WTC11 (cell line): ENCODE measurements at regions not wholly inside any gene's neighbourhood (a gene's known extent, or its start where the extent isn't known, plus 50 kb on each side); places are given as distances from the start of the nearest gene placed in this dataset.

Experiments
- ATAC-seq: fragments of 200-7000 bp; cut with Tn5 transposase; 2 replicates; pipeline ENCODE4 v1.10.0; 2021; ENCODE audit warnings: mild to moderate bottlenecking, moderate library complexity
- CTCF ChIA-PET: fragments of 300-600 bp; sonication (Branson Sonifier 250); formaldehyde crosslinking; loops from one replicate; lab custom pipeline; 2021; ENCODE audit warnings: antibody characterized with exemption; lab: Charles Lee
- POLR2A ChIA-PET: fragments of 350-600 bp; sonication (Branson Sonifier 250); formaldehyde crosslinking; loops from one replicate; lab custom pipeline; 2021; ENCODE audit warnings: antibody characterized with exemption; lab: Charles Lee
- DNase-seq: peaks from one replicate; pipeline ENCODE4 v3.0.0; 2021; ENCODE audit warnings: low spot score
- H3K27ac Mint-ChIP-seq: 2 replicates; pipeline ENCODE4 v1.8.0; 2021; ENCODE audit warnings: mixed read lengths
- H3K27me3 Mint-ChIP-seq: 2 replicates; pipeline ENCODE4 v1.8.0; 2021; ENCODE audit warnings: low read depth, mild to moderate bottlenecking, moderate library complexity, mixed read lengths
- H3K36me3 Mint-ChIP-seq: 2 replicates; pipeline ENCODE4 v1.8.0; 2021; ENCODE audit warnings: mixed read lengths
- H3K4me1 Mint-ChIP-seq: 2 replicates; pipeline ENCODE4 v1.8.0; 2022; ENCODE audit warnings: mixed read lengths
- H3K4me3 Mint-ChIP-seq: 2 replicates; pipeline ENCODE4 v1.8.0; 2021; ENCODE audit warnings: mild to moderate bottlenecking, moderate library complexity, mixed read lengths
- H3K9me3 Mint-ChIP-seq: 2 replicates; pipeline ENCODE4 v1.8.0; 2021; ENCODE audit warnings: mixed read lengths
- CREM ChIP-seq: sonication (generic); formaldehyde crosslinking; IDR thresholded peaks from 2 replicates; pipeline ENCODE4 v1.8.1; 2022; ENCODE audit warnings: mild to moderate bottlenecking, missing genetic modification reagents, moderate library complexity
- ELF4 ChIP-seq: sonication (generic); formaldehyde crosslinking; IDR thresholded peaks from 2 replicates; pipeline ENCODE4 v1.8.1; 2022; ENCODE audit warnings: low read depth, mild to moderate bottlenecking, moderate library complexity, missing genetic modification reagents
- MXD4 ChIP-seq: fragments of 250-450 bp; sonication (Bioruptor Pico); IDR thresholded peaks from 2 replicates; pipeline ENCODE4 v1.8.0; 2021; ENCODE audit warnings: mild to moderate bottlenecking, moderate library complexity, borderline replicate concordance
- ZBTB21 ChIP-seq: sonication (generic); formaldehyde crosslinking; IDR thresholded peaks from 2 replicates; pipeline ENCODE4 v1.8.1; 2023; ENCODE audit warnings: mild to moderate bottlenecking, missing genetic modification reagents, borderline replicate concordance
- ZNF232 ChIP-seq: sonication (generic); formaldehyde crosslinking; IDR thresholded peaks from 2 replicates; pipeline ENCODE4 v1.8.0; 2022; ENCODE audit warnings: mild to moderate bottlenecking, missing genetic modification reagents
- TF ChIP-seq, protein P1 (sequence below): fragments of 250-450 bp; sonication (Bioruptor Pico); IDR thresholded peaks from 2 replicates; pipeline ENCODE4 v1.8.0; 2021; ENCODE audit warnings: mild to moderate bottlenecking
- TF ChIP-seq, protein P2 (sequence below): sonication (generic); formaldehyde crosslinking; IDR thresholded peaks from 2 replicates; pipeline ENCODE4 v1.8.0; 2022; ENCODE audit warnings: mild to moderate bottlenecking, missing genetic modification reagents
- TF ChIP-seq, protein P3 (sequence below): sonication (generic); formaldehyde crosslinking; IDR thresholded peaks from 2 replicates; pipeline ENCODE4 v1.8.1; 2023; ENCODE audit warnings: mild to moderate bottlenecking, moderate library complexity, missing genetic modification reagents
- TF ChIP-seq, protein P4 (sequence below): fragments of 250-450 bp; sonication (Bioruptor Pico); IDR thresholded peaks from 2 replicates; pipeline ENCODE4 v1.9.0; 2021; ENCODE audit warnings: mild to moderate bottlenecking
- TF ChIP-seq, protein P5 (sequence below): sonication (generic); formaldehyde crosslinking; IDR thresholded peaks from 2 replicates; pipeline ENCODE4 v1.8.0; 2023; ENCODE audit warnings: missing genetic modification reagents, mild to moderate bottlenecking, borderline replicate concordance
- TF ChIP-seq, protein P6 (sequence below): fragments of 250-450 bp; sonication (Bioruptor Pico); IDR thresholded peaks from 2 replicates; pipeline ENCODE4 v1.9.0; 2021; ENCODE audit warnings: mild to moderate bottlenecking
- TF ChIP-seq, protein P7 (sequence below): sonication (generic); formaldehyde crosslinking; IDR thresholded peaks from 2 replicates; pipeline ENCODE4 v1.8.0; 2023; ENCODE audit warnings: mild to moderate bottlenecking, missing genetic modification reagents

DNA sequence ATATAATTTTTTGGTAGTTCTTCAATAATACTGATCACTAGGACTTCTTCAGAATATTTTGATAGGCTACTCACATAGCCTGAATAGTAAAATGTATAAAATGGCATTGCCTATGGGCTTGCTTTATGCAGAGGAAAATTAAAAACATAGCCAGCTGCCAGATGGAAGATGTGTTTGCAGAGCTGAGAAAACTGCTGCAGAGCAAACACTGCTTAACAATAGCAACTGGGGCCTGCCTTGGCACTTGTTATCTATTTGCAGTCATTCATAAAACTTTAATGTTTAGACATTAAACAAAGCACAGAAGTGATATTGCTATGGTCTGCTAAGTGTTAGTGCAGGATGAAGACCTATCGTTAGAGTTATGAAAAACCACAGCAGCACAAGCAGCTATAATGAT lies 151.5 kb upstream of the SMC2 start:
- Mint-ChIP-seq H3K36me3 (no peaks in the 10 kb centered on the region), H3K4me1 (peaks cover 6% of the 10 kb centered on the region), H3K4me3 (no peak overlapping the region), H3K9me3 (no peaks in the 10 kb centered on the region), H3K27ac (no peak overlapping the region), H3K27me3 (no peaks in the 10 kb centered on the region)
- DNase-seq (no peak), ATAC-seq (no peak)
- ChIA-PET POLR2A (no interaction called here), CTCF (no interaction called here)
- TF ChIP-seq ELF4, result no peak
- no peak for TF ChIP-seq ZBTB21 (CRISPR knock-in tag)
- TF ChIP-seq, protein P1, sequence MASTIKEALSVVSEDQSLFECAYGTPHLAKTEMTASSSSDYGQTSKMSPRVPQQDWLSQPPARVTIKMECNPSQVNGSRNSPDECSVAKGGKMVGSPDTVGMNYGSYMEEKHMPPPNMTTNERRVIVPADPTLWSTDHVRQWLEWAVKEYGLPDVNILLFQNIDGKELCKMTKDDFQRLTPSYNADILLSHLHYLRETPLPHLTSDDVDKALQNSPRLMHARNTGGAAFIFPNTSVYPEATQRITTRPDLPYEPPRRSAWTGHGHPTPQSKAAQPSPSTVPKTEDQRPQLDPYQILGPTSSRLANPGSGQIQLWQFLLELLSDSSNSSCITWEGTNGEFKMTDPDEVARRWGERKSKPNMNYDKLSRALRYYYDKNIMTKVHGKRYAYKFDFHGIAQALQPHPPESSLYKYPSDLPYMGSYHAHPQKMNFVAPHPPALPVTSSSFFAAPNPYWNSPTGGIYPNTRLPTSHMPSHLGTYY (CRISPR knock-in tag), result no peak
- TF ChIP-seq, protein P2, sequence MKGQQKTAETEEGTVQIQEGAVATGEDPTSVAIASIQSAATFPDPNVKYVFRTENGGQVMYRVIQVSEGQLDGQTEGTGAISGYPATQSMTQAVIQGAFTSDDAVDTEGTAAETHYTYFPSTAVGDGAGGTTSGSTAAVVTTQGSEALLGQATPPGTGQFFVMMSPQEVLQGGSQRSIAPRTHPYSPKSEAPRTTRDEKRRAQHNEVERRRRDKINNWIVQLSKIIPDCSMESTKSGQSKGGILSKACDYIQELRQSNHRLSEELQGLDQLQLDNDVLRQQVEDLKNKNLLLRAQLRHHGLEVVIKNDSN (CRISPR knock-in tag), result no peak
- TF ChIP-seq, protein P3, sequence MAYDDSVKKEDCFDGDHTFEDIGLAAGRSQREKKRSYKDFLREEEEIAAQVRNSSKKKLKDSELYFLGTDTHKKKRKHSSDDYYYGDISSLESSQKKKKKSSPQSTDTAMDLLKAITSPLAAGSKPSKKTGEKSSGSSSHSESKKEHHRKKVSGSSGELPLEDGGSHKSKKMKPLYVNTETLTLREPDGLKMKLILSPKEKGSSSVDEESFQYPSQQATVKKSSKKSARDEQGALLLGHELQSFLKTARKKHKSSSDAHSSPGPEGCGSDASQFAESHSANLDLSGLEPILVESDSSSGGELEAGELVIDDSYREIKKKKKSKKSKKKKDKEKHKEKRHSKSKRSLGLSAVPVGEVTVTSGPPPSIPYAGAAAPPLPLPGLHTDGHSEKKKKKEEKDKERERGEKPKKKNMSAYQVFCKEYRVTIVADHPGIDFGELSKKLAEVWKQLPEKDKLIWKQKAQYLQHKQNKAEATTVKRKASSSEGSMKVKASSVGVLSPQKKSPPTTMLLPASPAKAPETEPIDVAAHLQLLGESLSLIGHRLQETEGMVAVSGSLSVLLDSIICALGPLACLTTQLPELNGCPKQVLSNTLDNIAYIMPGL (CRISPR knock-in tag), result no peak
- TF ChIP-seq, protein P4, sequence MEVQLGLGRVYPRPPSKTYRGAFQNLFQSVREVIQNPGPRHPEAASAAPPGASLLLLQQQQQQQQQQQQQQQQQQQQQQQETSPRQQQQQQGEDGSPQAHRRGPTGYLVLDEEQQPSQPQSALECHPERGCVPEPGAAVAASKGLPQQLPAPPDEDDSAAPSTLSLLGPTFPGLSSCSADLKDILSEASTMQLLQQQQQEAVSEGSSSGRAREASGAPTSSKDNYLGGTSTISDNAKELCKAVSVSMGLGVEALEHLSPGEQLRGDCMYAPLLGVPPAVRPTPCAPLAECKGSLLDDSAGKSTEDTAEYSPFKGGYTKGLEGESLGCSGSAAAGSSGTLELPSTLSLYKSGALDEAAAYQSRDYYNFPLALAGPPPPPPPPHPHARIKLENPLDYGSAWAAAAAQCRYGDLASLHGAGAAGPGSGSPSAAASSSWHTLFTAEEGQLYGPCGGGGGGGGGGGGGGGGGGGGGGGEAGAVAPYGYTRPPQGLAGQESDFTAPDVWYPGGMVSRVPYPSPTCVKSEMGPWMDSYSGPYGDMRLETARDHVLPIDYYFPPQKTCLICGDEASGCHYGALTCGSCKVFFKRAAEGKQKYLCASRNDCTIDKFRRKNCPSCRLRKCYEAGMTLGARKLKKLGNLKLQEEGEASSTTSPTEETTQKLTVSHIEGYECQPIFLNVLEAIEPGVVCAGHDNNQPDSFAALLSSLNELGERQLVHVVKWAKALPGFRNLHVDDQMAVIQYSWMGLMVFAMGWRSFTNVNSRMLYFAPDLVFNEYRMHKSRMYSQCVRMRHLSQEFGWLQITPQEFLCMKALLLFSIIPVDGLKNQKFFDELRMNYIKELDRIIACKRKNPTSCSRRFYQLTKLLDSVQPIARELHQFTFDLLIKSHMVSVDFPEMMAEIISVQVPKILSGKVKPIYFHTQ, result no peak
- TF ChIP-seq CREM (CRISPR knock-in tag), result no peak
- TF ChIP-seq, protein P5, sequence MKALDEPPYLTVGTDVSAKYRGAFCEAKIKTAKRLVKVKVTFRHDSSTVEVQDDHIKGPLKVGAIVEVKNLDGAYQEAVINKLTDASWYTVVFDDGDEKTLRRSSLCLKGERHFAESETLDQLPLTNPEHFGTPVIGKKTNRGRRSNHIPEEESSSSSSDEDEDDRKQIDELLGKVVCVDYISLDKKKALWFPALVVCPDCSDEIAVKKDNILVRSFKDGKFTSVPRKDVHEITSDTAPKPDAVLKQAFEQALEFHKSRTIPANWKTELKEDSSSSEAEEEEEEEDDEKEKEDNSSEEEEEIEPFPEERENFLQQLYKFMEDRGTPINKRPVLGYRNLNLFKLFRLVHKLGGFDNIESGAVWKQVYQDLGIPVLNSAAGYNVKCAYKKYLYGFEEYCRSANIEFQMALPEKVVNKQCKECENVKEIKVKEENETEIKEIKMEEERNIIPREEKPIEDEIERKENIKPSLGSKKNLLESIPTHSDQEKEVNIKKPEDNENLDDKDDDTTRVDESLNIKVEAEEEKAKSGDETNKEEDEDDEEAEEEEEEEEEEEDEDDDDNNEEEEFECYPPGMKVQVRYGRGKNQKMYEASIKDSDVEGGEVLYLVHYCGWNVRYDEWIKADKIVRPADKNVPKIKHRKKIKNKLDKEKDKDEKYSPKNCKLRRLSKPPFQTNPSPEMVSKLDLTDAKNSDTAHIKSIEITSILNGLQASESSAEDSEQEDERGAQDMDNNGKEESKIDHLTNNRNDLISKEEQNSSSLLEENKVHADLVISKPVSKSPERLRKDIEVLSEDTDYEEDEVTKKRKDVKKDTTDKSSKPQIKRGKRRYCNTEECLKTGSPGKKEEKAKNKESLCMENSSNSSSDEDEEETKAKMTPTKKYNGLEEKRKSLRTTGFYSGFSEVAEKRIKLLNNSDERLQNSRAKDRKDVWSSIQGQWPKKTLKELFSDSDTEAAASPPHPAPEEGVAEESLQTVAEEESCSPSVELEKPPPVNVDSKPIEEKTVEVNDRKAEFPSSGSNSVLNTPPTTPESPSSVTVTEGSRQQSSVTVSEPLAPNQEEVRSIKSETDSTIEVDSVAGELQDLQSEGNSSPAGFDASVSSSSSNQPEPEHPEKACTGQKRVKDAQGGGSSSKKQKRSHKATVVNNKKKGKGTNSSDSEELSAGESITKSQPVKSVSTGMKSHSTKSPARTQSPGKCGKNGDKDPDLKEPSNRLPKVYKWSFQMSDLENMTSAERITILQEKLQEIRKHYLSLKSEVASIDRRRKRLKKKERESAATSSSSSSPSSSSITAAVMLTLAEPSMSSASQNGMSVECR (CRISPR knock-in tag), result no peak
- TF ChIP-seq, protein P6, sequence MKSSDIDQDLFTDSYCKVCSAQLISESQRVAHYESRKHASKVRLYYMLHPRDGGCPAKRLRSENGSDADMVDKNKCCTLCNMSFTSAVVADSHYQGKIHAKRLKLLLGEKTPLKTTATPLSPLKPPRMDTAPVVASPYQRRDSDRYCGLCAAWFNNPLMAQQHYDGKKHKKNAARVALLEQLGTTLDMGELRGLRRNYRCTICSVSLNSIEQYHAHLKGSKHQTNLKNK (CRISPR knock-in tag), result no peak
- TF ChIP-seq, protein P7, sequence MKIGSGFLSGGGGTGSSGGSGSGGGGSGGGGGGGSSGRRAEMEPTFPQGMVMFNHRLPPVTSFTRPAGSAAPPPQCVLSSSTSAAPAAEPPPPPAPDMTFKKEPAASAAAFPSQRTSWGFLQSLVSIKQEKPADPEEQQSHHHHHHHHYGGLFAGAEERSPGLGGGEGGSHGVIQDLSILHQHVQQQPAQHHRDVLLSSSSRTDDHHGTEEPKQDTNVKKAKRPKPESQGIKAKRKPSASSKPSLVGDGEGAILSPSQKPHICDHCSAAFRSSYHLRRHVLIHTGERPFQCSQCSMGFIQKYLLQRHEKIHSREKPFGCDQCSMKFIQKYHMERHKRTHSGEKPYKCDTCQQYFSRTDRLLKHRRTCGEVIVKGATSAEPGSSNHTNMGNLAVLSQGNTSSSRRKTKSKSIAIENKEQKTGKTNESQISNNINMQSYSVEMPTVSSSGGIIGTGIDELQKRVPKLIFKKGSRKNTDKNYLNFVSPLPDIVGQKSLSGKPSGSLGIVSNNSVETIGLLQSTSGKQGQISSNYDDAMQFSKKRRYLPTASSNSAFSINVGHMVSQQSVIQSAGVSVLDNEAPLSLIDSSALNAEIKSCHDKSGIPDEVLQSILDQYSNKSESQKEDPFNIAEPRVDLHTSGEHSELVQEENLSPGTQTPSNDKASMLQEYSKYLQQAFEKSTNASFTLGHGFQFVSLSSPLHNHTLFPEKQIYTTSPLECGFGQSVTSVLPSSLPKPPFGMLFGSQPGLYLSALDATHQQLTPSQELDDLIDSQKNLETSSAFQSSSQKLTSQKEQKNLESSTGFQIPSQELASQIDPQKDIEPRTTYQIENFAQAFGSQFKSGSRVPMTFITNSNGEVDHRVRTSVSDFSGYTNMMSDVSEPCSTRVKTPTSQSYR, result no peak
- no peak for TF ChIP-seq MXD4 (CRISPR knock-in tag)
- no peak for TF ChIP-seq ZNF232 (CRISPR knock-in tag)
